ENCODE measurements at regions not wholly inside any gene's neighbourhood (a gene's known extent, or its start where the extent isn't known, plus 50 kb on each side); places are given as distances from the start of the nearest gene placed in this dataset.

DNA sequence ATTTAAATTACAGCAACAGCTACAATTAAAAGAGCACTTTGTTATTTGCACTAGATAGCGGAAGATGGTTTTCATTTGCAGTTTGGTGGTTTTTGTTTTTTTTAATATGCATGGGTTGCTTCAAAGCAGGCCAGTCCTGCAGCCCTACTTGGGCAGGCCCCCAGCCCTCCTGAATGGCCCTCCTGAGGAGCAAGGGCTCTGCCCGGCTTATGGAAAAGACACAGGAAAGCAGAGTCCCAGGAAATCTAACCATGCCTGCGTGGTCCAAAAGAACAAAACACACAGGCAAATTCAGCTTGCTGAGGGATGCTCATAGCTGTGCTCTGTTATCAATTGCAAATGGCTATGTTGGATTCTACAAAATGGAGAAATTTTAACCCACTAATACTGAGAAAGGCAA is 371.1 kb upstream of the ARID1B start:
- Mint-ChIP-seq H3K27me3 (ENCODE audit: low read depth) (peaks cover 2% of the 10 kb centered on the region), H3K4me3 (ENCODE audit: unreplicated experiment) (no peak overlapping the region), H3K9me3 (ENCODE audit: low read depth) (peaks cover 1% of the 10 kb centered on the region), H3K27ac (ENCODE audit: unreplicated experiment) (no peak overlapping the region), H3K4me1 (ENCODE audit: low read depth) (no peaks in the 10 kb centered on the region), H3K36me3 (ENCODE audit: low read depth) (no peaks in the 10 kb centered on the region)
- no peak for DNase-seq (ENCODE audit: low spot score)
- TF ChIP-seq, protein P1, sequence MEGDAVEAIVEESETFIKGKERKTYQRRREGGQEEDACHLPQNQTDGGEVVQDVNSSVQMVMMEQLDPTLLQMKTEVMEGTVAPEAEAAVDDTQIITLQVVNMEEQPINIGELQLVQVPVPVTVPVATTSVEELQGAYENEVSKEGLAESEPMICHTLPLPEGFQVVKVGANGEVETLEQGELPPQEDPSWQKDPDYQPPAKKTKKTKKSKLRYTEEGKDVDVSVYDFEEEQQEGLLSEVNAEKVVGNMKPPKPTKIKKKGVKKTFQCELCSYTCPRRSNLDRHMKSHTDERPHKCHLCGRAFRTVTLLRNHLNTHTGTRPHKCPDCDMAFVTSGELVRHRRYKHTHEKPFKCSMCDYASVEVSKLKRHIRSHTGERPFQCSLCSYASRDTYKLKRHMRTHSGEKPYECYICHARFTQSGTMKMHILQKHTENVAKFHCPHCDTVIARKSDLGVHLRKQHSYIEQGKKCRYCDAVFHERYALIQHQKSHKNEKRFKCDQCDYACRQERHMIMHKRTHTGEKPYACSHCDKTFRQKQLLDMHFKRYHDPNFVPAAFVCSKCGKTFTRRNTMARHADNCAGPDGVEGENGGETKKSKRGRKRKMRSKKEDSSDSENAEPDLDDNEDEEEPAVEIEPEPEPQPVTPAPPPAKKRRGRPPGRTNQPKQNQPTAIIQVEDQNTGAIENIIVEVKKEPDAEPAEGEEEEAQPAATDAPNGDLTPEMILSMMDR (IDR thresholded peaks at IDR 0.05): no peak

DNA sequence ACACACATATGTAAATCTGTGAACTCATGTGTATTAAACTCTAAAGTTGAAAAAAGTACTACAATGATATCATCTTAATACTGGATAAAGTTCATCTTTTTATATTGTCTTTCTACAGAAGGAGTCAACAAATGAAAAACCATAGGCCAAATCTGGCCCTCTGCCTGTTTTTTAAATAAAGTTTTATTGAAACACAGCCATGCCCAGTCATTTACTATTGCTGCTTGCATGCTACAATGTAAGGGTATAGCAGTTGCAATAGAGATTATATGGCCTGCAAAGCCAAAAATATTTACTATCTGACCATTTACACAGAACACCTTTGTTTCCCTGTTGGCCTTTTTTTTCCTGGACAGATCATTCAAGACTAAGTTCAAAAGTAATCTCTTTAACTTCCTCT is 374.6 kb upstream of the ARID1B start:
- no peak for DNase-seq (ENCODE audit: low spot score)
- no peaks in the 10 kb centered on the region for H3K4me1 Mint-ChIP-seq (ENCODE audit: low read depth)
- H3K4me3 Mint-ChIP-seq (ENCODE audit: unreplicated experiment): no peak overlapping the region
- no peaks in the 10 kb centered on the region for H3K36me3 Mint-ChIP-seq (ENCODE audit: low read depth)
- no peak overlapping the region for H3K27ac Mint-ChIP-seq (ENCODE audit: unreplicated experiment)
- TF ChIP-seq, protein P1 (IDR thresholded peaks at IDR 0.05): no peak
- H3K9me3 Mint-ChIP-seq (ENCODE audit: low read depth): no peaks in the 10 kb centered on the region
- H3K27me3 Mint-ChIP-seq (ENCODE audit: low read depth): peaks cover 2% of the 10 kb centered on the region

DNA sequence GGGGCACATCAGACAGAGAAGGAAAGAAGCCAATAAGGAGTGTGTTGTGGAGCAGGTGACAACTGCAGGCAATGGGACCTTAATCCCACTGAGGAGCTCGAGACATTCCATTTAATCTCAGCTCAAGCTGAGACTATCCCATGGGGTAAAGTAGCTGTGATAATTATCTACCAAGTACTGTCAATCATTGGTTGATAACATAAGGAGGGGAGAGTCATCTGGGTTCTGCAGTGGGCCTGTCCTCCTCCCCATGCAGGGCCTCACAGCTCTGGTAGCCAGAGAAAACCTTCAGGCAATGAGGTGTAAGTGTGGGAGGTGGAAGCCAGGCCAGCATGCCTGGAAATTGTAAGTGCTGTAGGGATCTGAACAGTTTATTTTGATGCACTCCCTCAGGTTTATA is 375.0 kb upstream of the ARID1B start:
- no peak for DNase-seq (ENCODE audit: low spot score)
- Mint-ChIP-seq H3K4me3 (ENCODE audit: unreplicated experiment) (no peak overlapping the region), H3K36me3 (ENCODE audit: low read depth) (no peaks in the 10 kb centered on the region), H3K9me3 (ENCODE audit: low read depth) (no peaks in the 10 kb centered on the region), H3K27me3 (ENCODE audit: low read depth) (peaks cover 2% of the 10 kb centered on the region), H3K27ac (ENCODE audit: unreplicated experiment) (no peak overlapping the region), H3K4me1 (ENCODE audit: low read depth) (no peaks in the 10 kb centered on the region)
- TF ChIP-seq, protein P1 (IDR thresholded peaks at IDR 0.05): no peak

DNA sequence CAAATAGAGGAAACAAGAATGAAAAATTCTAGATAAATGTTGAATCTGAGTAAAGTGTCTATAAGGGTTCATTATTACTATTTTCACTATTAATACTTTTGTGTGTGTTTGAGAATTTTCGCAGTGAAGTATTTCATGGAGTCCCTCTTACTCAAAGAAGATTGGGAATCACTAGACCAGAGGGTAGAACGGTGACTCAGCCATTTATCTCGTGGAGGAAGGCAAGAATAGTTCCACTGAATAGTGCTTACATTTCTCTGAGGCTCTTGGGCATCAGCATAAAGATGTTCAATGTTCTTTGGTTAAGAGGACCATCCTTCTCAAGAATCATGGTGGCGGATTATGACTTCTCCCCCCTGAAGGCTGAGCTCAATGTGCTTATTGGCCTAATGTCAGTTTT is 376.7 kb upstream of the ARID1B start:
- Mint-ChIP-seq H3K27me3 (ENCODE audit: low read depth) (peaks cover 12% of the 10 kb centered on the region), H3K9me3 (ENCODE audit: low read depth) (no peaks in the 10 kb centered on the region), H3K36me3 (ENCODE audit: low read depth) (no peaks in the 10 kb centered on the region), H3K27ac (ENCODE audit: unreplicated experiment) (no peak overlapping the region), H3K4me1 (ENCODE audit: low read depth) (no peaks in the 10 kb centered on the region), H3K4me3 (ENCODE audit: unreplicated experiment) (no peak overlapping the region)
- TF ChIP-seq, protein P1 (IDR thresholded peaks at IDR 0.05): no peak
- DNase-seq (ENCODE audit: low spot score): no peak

DNA sequence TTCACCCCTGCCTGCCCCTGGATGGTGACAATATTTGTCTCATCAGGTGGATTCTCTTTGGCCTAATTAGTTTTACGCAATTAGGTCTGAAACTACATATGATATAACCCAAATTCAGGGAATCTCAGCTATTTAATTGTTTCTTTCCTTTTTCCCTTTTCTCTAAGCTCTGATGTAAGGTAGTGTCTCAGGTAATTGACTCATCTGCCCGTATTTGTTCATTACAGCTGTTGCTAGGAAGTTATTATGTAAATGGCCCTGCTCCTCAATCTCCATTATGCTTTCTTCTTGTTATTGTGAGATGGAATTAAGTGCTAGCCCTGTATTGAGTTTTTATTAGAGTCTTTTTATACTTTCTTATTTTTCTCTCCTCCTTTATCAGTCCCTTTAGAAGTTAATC is 378.2 kb upstream of the ARID1B start:
- no peaks in the 10 kb centered on the region for H3K9me3 Mint-ChIP-seq (ENCODE audit: low read depth)
- H3K36me3 Mint-ChIP-seq (ENCODE audit: low read depth): no peaks in the 10 kb centered on the region
- H3K4me3 Mint-ChIP-seq (ENCODE audit: unreplicated experiment): no peak overlapping the region
- H3K27me3 Mint-ChIP-seq (ENCODE audit: low read depth): peaks cover 18% of the 10 kb centered on the region
- H3K27ac Mint-ChIP-seq (ENCODE audit: unreplicated experiment): no peak overlapping the region
- no peak for DNase-seq (ENCODE audit: low spot score)
- H3K4me1 Mint-ChIP-seq (ENCODE audit: low read depth): no peaks in the 10 kb centered on the region
- TF ChIP-seq, protein P1 (IDR thresholded peaks at IDR 0.05): no peak
